PC-3 (cell line): ENCODE measurements at regions not wholly inside any gene's neighbourhood (a gene's known extent, or its start where the extent isn't known, plus 50 kb on each side); places are given as distances from the start of the nearest gene placed in this dataset.

Source experiments
- EZH2 ChIP-seq: fragments of 300-600 bp; sonication (generic); IDR thresholded peaks from one replicate; pipeline ENCODE4 v1.6.1; 2017; ENCODE audit warnings: antibody characterized with exemption, mild to moderate bottlenecking, low read length; ENCODE audit not compliant: unreplicated experiment
- EZH2phosphoT487 ChIP-seq: fragments of 300-600 bp; sonication (generic); IDR thresholded peaks from 2 replicates; pipeline ENCODE4 v1.6.1; 2018; ENCODE audit warnings: mild to moderate bottlenecking, antibody characterized with exemption, low read length, borderline replicate concordance
- TF ChIP-seq, protein P1 (sequence below): fragments of 300-600 bp; sonication (generic); conservative IDR thresholded peaks from 2 replicates; pipeline ENCODE4 v1.5.1; 2017; ENCODE audit warnings: antibody characterized with exemption, low read depth, mild to moderate bottlenecking, low read length

DNA sequence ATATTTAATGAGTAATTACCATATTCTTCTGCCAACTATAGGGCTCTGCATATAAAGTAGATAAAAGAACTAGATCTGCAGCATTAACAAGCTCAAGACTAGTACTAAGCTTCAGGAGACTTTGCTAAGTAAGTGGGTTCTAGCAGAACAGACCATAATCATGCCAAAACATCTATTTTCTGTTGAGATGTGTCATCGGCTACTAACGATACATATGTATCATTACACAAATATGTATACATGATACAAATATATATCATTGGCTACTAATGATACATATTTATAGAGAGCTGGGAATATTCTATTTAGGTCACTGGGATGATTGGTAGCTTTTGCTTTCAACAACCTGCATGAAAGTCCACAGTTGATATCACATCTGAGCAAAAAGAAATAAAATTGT is 185.8 kb upstream of the DCBLD2 start:
- TF ChIP-seq, protein P1, sequence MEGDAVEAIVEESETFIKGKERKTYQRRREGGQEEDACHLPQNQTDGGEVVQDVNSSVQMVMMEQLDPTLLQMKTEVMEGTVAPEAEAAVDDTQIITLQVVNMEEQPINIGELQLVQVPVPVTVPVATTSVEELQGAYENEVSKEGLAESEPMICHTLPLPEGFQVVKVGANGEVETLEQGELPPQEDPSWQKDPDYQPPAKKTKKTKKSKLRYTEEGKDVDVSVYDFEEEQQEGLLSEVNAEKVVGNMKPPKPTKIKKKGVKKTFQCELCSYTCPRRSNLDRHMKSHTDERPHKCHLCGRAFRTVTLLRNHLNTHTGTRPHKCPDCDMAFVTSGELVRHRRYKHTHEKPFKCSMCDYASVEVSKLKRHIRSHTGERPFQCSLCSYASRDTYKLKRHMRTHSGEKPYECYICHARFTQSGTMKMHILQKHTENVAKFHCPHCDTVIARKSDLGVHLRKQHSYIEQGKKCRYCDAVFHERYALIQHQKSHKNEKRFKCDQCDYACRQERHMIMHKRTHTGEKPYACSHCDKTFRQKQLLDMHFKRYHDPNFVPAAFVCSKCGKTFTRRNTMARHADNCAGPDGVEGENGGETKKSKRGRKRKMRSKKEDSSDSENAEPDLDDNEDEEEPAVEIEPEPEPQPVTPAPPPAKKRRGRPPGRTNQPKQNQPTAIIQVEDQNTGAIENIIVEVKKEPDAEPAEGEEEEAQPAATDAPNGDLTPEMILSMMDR = no peak
- TF ChIP-seq EZH2 (no peak), EZH2phosphoT487 (no peak)
